Ishikawa (cell line): ENCODE measurements at regions not wholly inside any gene's neighbourhood (a gene's known extent, or its start where the extent isn't known, plus 50 kb on each side); places are given as distances from the start of the nearest gene placed in this dataset.

Source experiments
- CEBPB ChIP-seq: IDR thresholded peaks from 2 replicates; pipeline ENCODE4 v1.6.1; 2012
- CREB1 ChIP-seq: IDR thresholded peaks from 2 replicates; pipeline ENCODE4 v1.6.1; 2012; ENCODE audit warnings: low read depth
- EGR1 ChIP-seq: IDR thresholded peaks from 2 replicates; pipeline ENCODE4 v1.6.1; 2012
- EP300 ChIP-seq: IDR thresholded peaks from 2 replicates; pipeline ENCODE4 v1.6.1; 2012; ENCODE audit warnings: borderline replicate concordance
- FOXM1 ChIP-seq: IDR thresholded peaks from 2 replicates; pipeline ENCODE4 v1.6.1; 2012; ENCODE audit warnings: low read depth, borderline replicate concordance
- NFIC ChIP-seq: IDR thresholded peaks from 2 replicates; pipeline ENCODE4 v1.6.1; 2012
- RAD21 ChIP-seq: IDR thresholded peaks from 2 replicates; pipeline ENCODE4 v1.6.1; 2012; ENCODE audit warnings: low read depth
- REST ChIP-seq: IDR thresholded peaks from 2 replicates; pipeline ENCODE4 v1.6.1; 2012; ENCODE audit warnings: low read depth, mild to moderate bottlenecking
- TAF1 ChIP-seq: IDR thresholded peaks from 2 replicates; pipeline ENCODE4 v1.6.1; 2012; ENCODE audit warnings: low read depth, mild to moderate bottlenecking
- TCF12 ChIP-seq: IDR thresholded peaks from 2 replicates; pipeline ENCODE4 v1.6.1; 2012; ENCODE audit warnings: low read depth
- TEAD4 ChIP-seq: IDR thresholded peaks from 2 replicates; pipeline ENCODE4 v1.6.1; 2012
- USF1 ChIP-seq: IDR thresholded peaks from 2 replicates; pipeline ENCODE4 v1.6.1; 2012
- YY1 ChIP-seq: IDR thresholded peaks from 2 replicates; pipeline ENCODE4 v1.6.1; 2012; ENCODE audit warnings: low read depth
- ZBTB7A ChIP-seq: IDR thresholded peaks from 2 replicates; pipeline ENCODE4 v1.6.1; 2012; ENCODE audit warnings: low read depth
- TF ChIP-seq, protein P1 (sequence below): IDR thresholded peaks from 2 replicates; pipeline ENCODE4 v1.6.1; 2012

- no peak for TF ChIP-seq EGR1
- no peak for TF ChIP-seq RAD21
- no peak for TF ChIP-seq TEAD4
- TF ChIP-seq FOXM1: no peak
Observed at GRCh38 chr13:47420568-47420967, 523.7 kb upstream of the HTR2A start.

GRCh38 chr13:47420020-47420419 is 523.2 kb upstream of the HTR2A start:
- no peak for TF ChIP-seq USF1
- no peak for TF ChIP-seq TCF12
- no peak for TF ChIP-seq TEAD4
- no peak for TF ChIP-seq RAD21
- TF ChIP-seq CREB1: no peak
- TF ChIP-seq ZBTB7A: no peak
- no peak for TF ChIP-seq EP300
- no peak for TF ChIP-seq TAF1
- TF ChIP-seq CEBPB: no peak

GRCh38 chr13:47418206-47418920 is 521.5 kb upstream of the HTR2A start:
- TF ChIP-seq NFIC (no peak), FOXM1 (no peak), TAF1 (no peak), EP300 (no peak), EGR1 (no peak), ZBTB7A (no peak), YY1 (no peak), USF1 (no peak), TCF12 (no peak), TEAD4 (no peak), RAD21 (no peak), CREB1 (no peak), REST (no peak), CEBPB (no peak)
- TF ChIP-seq, protein P1, sequence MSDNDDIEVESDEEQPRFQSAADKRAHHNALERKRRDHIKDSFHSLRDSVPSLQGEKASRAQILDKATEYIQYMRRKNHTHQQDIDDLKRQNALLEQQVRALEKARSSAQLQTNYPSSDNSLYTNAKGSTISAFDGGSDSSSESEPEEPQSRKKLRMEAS: no peak

- TF ChIP-seq EP300 (no peak), USF1 (no peak), NFIC (no peak), TAF1 (no peak), FOXM1 (no peak), CREB1 (no peak), TEAD4 (no peak), REST (no peak), TCF12 (no peak), EGR1 (no peak), YY1 (no peak), ZBTB7A (no peak), RAD21 (no peak), CEBPB (no peak)
- TF ChIP-seq, protein P1: no peak
Observed at GRCh38 chr13:47417485-47417884, 520.6 kb upstream of the HTR2A start.

DNA sequence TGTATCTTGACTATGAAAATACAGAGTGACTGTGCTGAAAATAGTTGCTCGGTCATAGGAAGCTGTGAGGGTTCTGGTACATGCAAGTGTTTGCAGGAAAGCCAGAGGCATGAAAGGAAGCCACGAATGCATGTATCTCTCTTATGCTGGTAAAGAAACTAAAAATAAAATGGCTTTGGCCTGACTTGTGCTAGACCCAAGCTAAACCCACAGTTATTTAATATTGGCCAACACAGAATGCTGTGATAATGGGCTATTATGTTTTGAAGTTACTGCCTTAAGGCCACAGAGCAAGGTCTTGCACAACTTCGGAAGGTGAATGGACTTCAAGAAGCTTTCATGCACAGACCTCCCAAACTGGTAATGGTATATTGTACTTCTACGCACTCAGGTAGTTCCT is 518.2 kb upstream of the HTR2A start:
- TF ChIP-seq, protein P1: no peak

- TF ChIP-seq CEBPB (no peak), EP300 (no peak), YY1 (no peak), TAF1 (no peak), TCF12 (no peak), CREB1 (no peak), FOXM1 (no peak), REST (no peak), ZBTB7A (no peak)
- TF ChIP-seq, protein P1: no peak
Observed at GRCh38 chr13:47413526-47413925, 516.7 kb upstream of the HTR2A start.
